ENCODE measurements at regions not wholly inside any gene's neighbourhood (a gene's known extent, or its start where the extent isn't known, plus 50 kb on each side); places are given as distances from the start of the nearest gene placed in this dataset.
"Not testable (repeated sequence)": the region's sequence is repeated elsewhere in the genome, so short reads cannot be mapped to it uniquely, and the experiment has no call there.

- Histone ChIP-seq H3K4me2 (ENCODE audit: extremely low read depth, insufficient read depth, low read length) (no peak overlapping the region), H2AFZ (ENCODE audit: low read length) (no peak overlapping the region), H3K79me2 (ENCODE audit: control insufficient read depth, insufficient read depth, low read length) (no peaks in the 10 kb centered on the region), H4K20me1 (ENCODE audit: control insufficient read depth, extremely low read depth, insufficient read depth, low read length) (no peaks in the 10 kb centered on the region), H3K9ac (ENCODE audit: insufficient read depth, low read length) (no peak overlapping the region), H3K4me3 (replicated peaks in 1 of 4; ENCODE audit: control extremely low read depth in 1 of 4, insufficient read depth in 1 of 4, low read depth in 3 of 4, low read length in 4 of 4) (no peak overlapping the region), H3K9me3 (ENCODE audit: control insufficient read depth, insufficient read depth, low read depth, low read length) (no peaks in the 10 kb centered on the region), H3K27ac (ENCODE audit: insufficient read depth, low read length) (no peak overlapping the region), H3K4me1 (ENCODE audit: control insufficient read depth, extremely low read depth, insufficient read depth, low read length) (no peaks in the 10 kb centered on the region), H3K27me3 (ENCODE audit: control insufficient read depth, insufficient read depth, low read length) (no peaks in the 10 kb centered on the region), H3K36me3 (ENCODE audit: control insufficient read depth, insufficient read depth, low read length) (no peaks in the 10 kb centered on the region)
- no peak for DNase-seq (ENCODE audit: low read depth in 2 of 2)
- TF ChIP-seq CTCF (conservative IDR thresholded peaks at IDR 0.05 in 1 of 2, IDR thresholded peaks at IDR 0.05 in 1 of 2; ENCODE audit: low read depth in 1 of 2, low read length in 2 of 2) (no peak), EZH2 (IDR thresholded peaks at IDR 0.05; ENCODE audit: low read length, missing control alignments) (no peak)
Observed at GRCh38 chr18:11454040-11454439, 155.4 kb upstream of the SLC35G4 start.

- H2AFZ ChIP-seq (ENCODE audit: low read length); H3K4me3 ChIP-seq (replicated peaks in 1 of 4; ENCODE audit: control extremely low read depth in 1 of 4, insufficient read depth in 1 of 4, low read depth in 3 of 4, low read length in 4 of 4); H3K4me2 ChIP-seq (ENCODE audit: extremely low read depth, insufficient read depth, low read length); H3K27me3 ChIP-seq (ENCODE audit: control insufficient read depth, insufficient read depth, low read length); H3K27ac ChIP-seq (ENCODE audit: insufficient read depth, low read length); DNase-seq (ENCODE audit: low read depth in 2 of 2); H3K9me3 ChIP-seq (ENCODE audit: control insufficient read depth, insufficient read depth, low read depth, low read length); H3K79me2 ChIP-seq (ENCODE audit: control insufficient read depth, insufficient read depth, low read length); H3K4me1 ChIP-seq (ENCODE audit: control insufficient read depth, extremely low read depth, insufficient read depth, low read length); H4K20me1 ChIP-seq (ENCODE audit: control insufficient read depth, extremely low read depth, insufficient read depth, low read length); H3K36me3 ChIP-seq (ENCODE audit: control insufficient read depth, insufficient read depth, low read length); H3K9ac ChIP-seq (ENCODE audit: insufficient read depth, low read length): not testable (repeated sequence)
Observed at GRCh38 chr18:11444169-11444568, 165.2 kb upstream of the SLC35G4 start.

- Histone ChIP-seq H3K36me3 (ENCODE audit: control insufficient read depth, insufficient read depth, low read length) (no peaks in the 10 kb centered on the region), H3K9ac (ENCODE audit: insufficient read depth, low read length) (no peak overlapping the region), H3K4me2 (ENCODE audit: extremely low read depth, insufficient read depth, low read length) (no peak overlapping the region), H3K27ac (ENCODE audit: insufficient read depth, low read length) (no peak overlapping the region), H3K4me3 (replicated peaks in 1 of 4; ENCODE audit: control extremely low read depth in 1 of 4, insufficient read depth in 1 of 4, low read depth in 3 of 4, low read length in 4 of 4) (no peak overlapping the region), H3K27me3 (ENCODE audit: control insufficient read depth, insufficient read depth, low read length) (no peaks in the 10 kb centered on the region), H3K9me3 (ENCODE audit: control insufficient read depth, insufficient read depth, low read depth, low read length) (no peaks in the 10 kb centered on the region), H2AFZ (ENCODE audit: low read length) (no peak overlapping the region), H3K4me1 (ENCODE audit: control insufficient read depth, extremely low read depth, insufficient read depth, low read length) (no peaks in the 10 kb centered on the region), H4K20me1 (ENCODE audit: control insufficient read depth, extremely low read depth, insufficient read depth, low read length) (no peaks in the 10 kb centered on the region), H3K79me2 (ENCODE audit: control insufficient read depth, insufficient read depth, low read length) (no peaks in the 10 kb centered on the region)
- no peak for DNase-seq (ENCODE audit: low read depth in 2 of 2)
- TF ChIP-seq CTCF (conservative IDR thresholded peaks at IDR 0.05 in 1 of 2, IDR thresholded peaks at IDR 0.05 in 1 of 2; ENCODE audit: low read depth in 1 of 2, low read length in 2 of 2) (no peak), EZH2 (IDR thresholded peaks at IDR 0.05; ENCODE audit: low read length, missing control alignments) (no peak)
Observed at GRCh38 chr18:11437046-11437445, 172.3 kb upstream of the SLC35G4 start.
